ENCODE measurements at regions not wholly inside any gene's neighbourhood (a gene's known extent, or its start where the extent isn't known, plus 50 kb on each side); places are given as distances from the start of the nearest gene placed in this dataset.

DNA sequence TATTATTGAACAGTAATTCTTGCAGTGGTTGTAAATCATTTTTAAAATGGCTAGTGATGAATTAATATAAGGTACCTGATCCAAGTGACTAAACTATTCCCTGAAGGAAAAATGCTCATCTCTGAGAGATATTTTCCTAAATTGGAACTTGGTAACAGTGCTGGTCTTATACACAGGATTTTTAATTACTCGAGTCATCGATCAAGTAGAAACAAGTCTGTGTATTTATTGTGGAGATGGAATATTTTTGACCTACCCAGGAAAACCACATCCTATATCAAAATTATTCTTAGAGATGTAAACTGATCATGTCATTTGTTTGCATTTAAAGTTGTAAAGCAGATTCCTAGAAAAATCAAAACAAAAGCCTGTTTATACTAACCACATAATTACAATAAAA lies 166.9 kb downstream of the MOXD1 start:
- TF ChIP-seq POLR2A (IDR thresholded peaks at IDR 0.05; ENCODE audit: low read length): no peak
- TF ChIP-seq GATA1 (IDR thresholded peaks at IDR 0.05; ENCODE audit: low read depth, low read length): no peak

Data from erythroblast (primary cell).